Spleen (tissue), 11 donors: ENCODE measurements at regions not wholly inside any gene's neighbourhood (a gene's known extent, or its start where the extent isn't known, plus 50 kb on each side); places are given as distances from the start of the nearest gene placed in this dataset.
"Not testable (repeated sequence)": the region's sequence is repeated elsewhere in the genome, so short reads cannot be mapped to it uniquely, and the experiment has no call there.

Experiments
- DNase-seq: peaks from one replicate; pipeline ENCODE4 v3.0.0-alpha.2; 2020
- H3K27ac ChIP-seq, 8 donors: fragments of 200-600 bp; sonication (generic) in 7 of 8; 1 replicate in 4 of 8; 2 replicates in 4 of 8; pipeline versions ENCODE4 v1.5.0 to v1.8.0; 2016 to 2021; ENCODE audit warnings: inconsistent platforms in 4 of 8, mild to moderate bottlenecking in 4 of 8, moderate library complexity in 1 of 8
- H3K27me3 ChIP-seq, 7 donors: fragments of 200-600 bp; sonication (generic) in 6 of 7; replicated peaks in 1 of 7; 1 replicate in 4 of 7; 2 replicates in 3 of 7; pipeline versions ENCODE4 v1.5.0 to v1.8.0; 2016 to 2021; ENCODE audit warnings: inconsistent platforms in 3 of 7, mild to moderate bottlenecking in 1 of 7
- H3K36me3 ChIP-seq, 6 donors: fragments of 200-600 bp; sonication (generic) in 5 of 6; 1 replicate in 4 of 6; 2 replicates in 2 of 6; pipeline versions ENCODE4 v1.5.0 to v1.8.0; 2016 to 2021; ENCODE audit warnings: inconsistent platforms in 2 of 6
- H3K4me1 ChIP-seq, 6 donors: fragments of 200-600 bp; sonication (generic) in 5 of 6; 1 replicate in 3 of 6; 2 replicates in 3 of 6; pipeline versions ENCODE4 v1.5.0 to v1.8.0; 2016 to 2021; ENCODE audit warnings: inconsistent platforms in 3 of 6
- H3K4me3 ChIP-seq, 8 donors: fragments of 200-600 bp; sonication (generic) in 7 of 8; 1 replicate in 4 of 8; 2 replicates in 4 of 8; pipeline versions ENCODE4 v1.5.0 to v1.8.0; 2016 to 2021; ENCODE audit warnings: inconsistent platforms in 4 of 8, mild to moderate bottlenecking in 4 of 8, moderate library complexity in 2 of 8
- H3K9me3 ChIP-seq, 8 donors: fragments of 200-600 bp; sonication (generic) in 7 of 8; 1 replicate in 4 of 8; 2 replicates in 4 of 8; pipeline versions ENCODE4 v1.5.0 to v1.8.0; 2016 to 2021; ENCODE audit warnings: inconsistent platforms in 4 of 8
- CTCF ChIP-seq, 11 experiments: fragments of 200-600 bp in 7 of 11; fragments of 450-650 bp in 4 of 11; sonication (generic) in 4 of 11; IDR thresholded peaks in 8 of 11; conservative IDR thresholded peaks in 3 of 11; 1 replicate in 7 of 11; 2 replicates in 4 of 11; pipeline versions ENCODE4 v1.4.0 to v1.8.0; 2016 to 2021; ENCODE audit warnings: antibody characterized with exemption in 11 of 11, inconsistent platforms in 4 of 11, mild to moderate bottlenecking in 1 of 11
- POLR2A ChIP-seq, 3 donors: fragments of 450-650 bp; IDR thresholded peaks; one replicate each; pipeline ENCODE4 v1.5.1; 2017; ENCODE audit warnings: antibody characterized with exemption in 3 of 3, mild to moderate bottlenecking in 1 of 3
- POLR2AphosphoS5 ChIP-seq, 3 donors: sonication (generic); formaldehyde crosslinking; IDR thresholded peaks; one replicate each; pipeline ENCODE4 v1.5.1; 2017; ENCODE audit warnings: antibody characterized with exemption in 3 of 3
- WGBS, 5 donors: extraction: QIAGEN DNeasy Blood & Tissue Kit in 3 of 5; methylation state at CpG; one replicate each; pipeline versions ENCODE4 v1.1.5 to v1.1.7; 2013 to 2018; 5-methylcytosine and 5-hydroxymethylcytosine counted together
- intact Hi-C: fragments of 100-400 bp; cut with DNase I; formaldehyde crosslinking; loops from one replicate; pipeline ENCODE4 v1.15.0; 2023; ENCODE audit warnings: low total_unique reads
- donor health status: healthy with polysubstance abuse.
- donor health status: DM: no; HTN: no; CAD: no; lungs with moderate emphysema.
- donor health status: DM: no; HTN: no; CAD: no.
- donor health status: Bipolar disorder and iron deficiency.
- donor health status: healthy.
- donor health status: DM: no; HTN: no; CAD: no.
- donor health status: DM: yes; HTN: yes; CAD: no.

- no peaks in the 10 kb centered on the region for H3K27me3 ChIP-seq
- H3K36me3 ChIP-seq: no peaks in the 10 kb centered on the region
- TF ChIP-seq POLR2AphosphoS5 (IDR thresholded peaks at IDR 0.05): no peak
- TF ChIP-seq POLR2A (IDR thresholded peaks at IDR 0.05): no peak
- no peak for TF ChIP-seq CTCF (IDR thresholded peaks at IDR 0.05 in 8 of 11, conservative IDR thresholded peaks at IDR 0.05 in 3 of 11)
- intact Hi-C loops: no loop called here
- H3K27ac ChIP-seq: no peak overlapping the region
- DNase-seq: no peak
- no peak overlapping the region for H3K4me3 ChIP-seq
- H3K9me3 ChIP-seq: peaks cover 0 to 6% (median under 1%) of the 10 kb centered on the region in 8 donors
- 60 to 81% (median 76%) methylated on average over 2 of the region's 2 CpGs for WGBS, 5 donors
- no peaks in the 10 kb centered on the region for H3K4me1 ChIP-seq
Measured at GRCh38 chr5:97576956-97577355, 393.9 kb upstream of the RIOK2 start.

GRCh38 chr5:97579977-97580376, 396.9 kb upstream of the RIOK2 start:
- 94 to 96% (median 95%) methylated on average over 9 to 26 of the region's 29 CpGs for WGBS, 5 donors
- H3K27me3 ChIP-seq, DNase-seq, H3K27ac ChIP-seq, H3K36me3 ChIP-seq, H3K4me1 ChIP-seq, intact Hi-C loops, H3K4me3 ChIP-seq, H3K9me3 ChIP-seq: not testable (repeated sequence)

GRCh38 chr5:97580746-97581145, 397.7 kb upstream of the RIOK2 start:
- intact Hi-C loops: no loop called here
- H3K36me3 ChIP-seq: no peaks in the 10 kb centered on the region
- TF ChIP-seq POLR2A (IDR thresholded peaks at IDR 0.05) (no peak), POLR2AphosphoS5 (IDR thresholded peaks at IDR 0.05) (no peak), CTCF (IDR thresholded peaks at IDR 0.05 in 8 of 11, conservative IDR thresholded peaks at IDR 0.05 in 3 of 11) (no peak)
- H3K9me3 ChIP-seq: peaks cover 0 to 6% (median 0%) of the 10 kb centered on the region in 8 donors
- H3K4me1 ChIP-seq: no peaks in the 10 kb centered on the region
- no peak for DNase-seq
- no peaks in the 10 kb centered on the region for H3K27me3 ChIP-seq
- no peak overlapping the region for H3K4me3 ChIP-seq
- H3K27ac ChIP-seq: no peak overlapping the region
- WGBS, 5 donors: 90 to 97% (median 92%) methylated on average over 2 of the region's 2 CpGs

DNA sequence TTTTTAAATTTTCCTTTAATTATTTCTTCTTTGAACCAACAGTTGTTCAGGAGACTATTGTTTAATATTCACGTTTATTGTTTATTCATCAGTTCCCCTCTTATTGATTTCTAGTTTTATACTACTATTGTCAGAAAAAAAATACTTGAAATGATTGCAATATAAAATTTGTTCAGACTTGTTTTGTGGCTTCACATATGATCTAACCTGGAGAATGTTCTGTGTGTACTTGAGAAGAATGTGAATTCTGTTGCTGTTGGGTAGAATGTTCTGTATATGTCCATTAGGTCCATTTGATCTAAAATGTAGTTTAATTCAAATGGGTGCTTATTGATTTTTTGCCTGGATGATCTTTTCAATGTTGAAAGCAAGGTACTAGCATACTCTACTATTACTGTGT, 408.7 kb upstream of the RIOK2 start:
- Histone ChIP-seq H3K4me1 (no peaks in the 10 kb centered on the region), H3K36me3 (no peaks in the 10 kb centered on the region), H3K27ac (no peak overlapping the region), H3K27me3 (no peaks in the 10 kb centered on the region), H3K9me3 (peaks cover 0 to 30% (median 18%) of the 10 kb centered on the region in 8 donors), H3K4me3 (no peak overlapping the region)
- DNase-seq: no peak
- 36 to 93% (median 82%) methylated on average over 1 of the region's 1 CpG for WGBS, 5 donors
- intact Hi-C loops: no loop called here
- TF ChIP-seq POLR2A (IDR thresholded peaks at IDR 0.05) (no peak), POLR2AphosphoS5 (IDR thresholded peaks at IDR 0.05) (no peak), CTCF (IDR thresholded peaks at IDR 0.05 in 8 of 11, conservative IDR thresholded peaks at IDR 0.05 in 3 of 11) (no peak)

DNA sequence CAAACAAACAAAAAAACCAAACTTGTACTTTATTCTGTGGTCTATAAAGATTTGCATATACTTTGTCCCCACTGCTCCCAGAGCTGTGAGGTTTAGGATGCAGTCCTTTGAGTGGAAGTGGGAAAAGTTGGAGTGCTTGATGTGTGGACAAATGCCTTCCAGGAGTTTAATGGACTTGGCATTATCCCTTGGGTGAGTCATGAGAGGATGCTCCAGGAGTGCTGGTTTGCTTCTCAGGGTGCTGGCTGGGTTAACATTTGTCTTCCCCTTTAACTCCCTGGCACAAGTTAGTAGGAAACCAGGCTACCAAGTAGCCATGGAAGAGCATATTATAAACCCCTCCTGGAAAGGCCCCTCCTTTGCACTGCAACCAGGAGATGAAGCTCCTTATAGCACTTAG, 417.4 kb upstream of the RIOK2 start:
- no peaks in the 10 kb centered on the region for H3K4me1 ChIP-seq
- H3K9me3 ChIP-seq: peaks cover 5 to 63% (median 48%) of the 10 kb centered on the region in 8 donors
- no peak overlapping the region for H3K27ac ChIP-seq
- TF ChIP-seq CTCF (IDR thresholded peaks at IDR 0.05 in 8 of 11, conservative IDR thresholded peaks at IDR 0.05 in 3 of 11) (no peak), POLR2AphosphoS5 (IDR thresholded peaks at IDR 0.05) (no peak), POLR2A (IDR thresholded peaks at IDR 0.05) (no peak)
- H3K36me3 ChIP-seq: no peaks in the 10 kb centered on the region
- no peak for DNase-seq
- H3K27me3 ChIP-seq: no peaks in the 10 kb centered on the region
- intact Hi-C loops: no loop called here
- no peak overlapping the region for H3K4me3 ChIP-seq
